Chondrocyte (in vitro differentiated cells): ENCODE measurements at regions not wholly inside any gene's neighbourhood (a gene's known extent, or its start where the extent isn't known, plus 50 kb on each side); places are given as distances from the start of the nearest gene placed in this dataset.
A peak's percentile ranks its signal among the peaks of the same experiment; 100 is the strongest.

Source experiments
- DNase-seq: peaks from one replicate; pipeline ENCODE4 v3.0.0; 2021; ENCODE audit warnings: mixed read lengths, low spot score
- H3K27ac Mint-ChIP-seq: one replicate; pipeline ENCODE4 v1.8.0; 2021; ENCODE audit warnings: mild to moderate bottlenecking, moderate library complexity, mixed read lengths; ENCODE audit not compliant: unreplicated experiment
- H3K27me3 Mint-ChIP-seq: 2 replicates; pipeline ENCODE4 v1.8.0; 2021; ENCODE audit warnings: low read depth, mixed read lengths
- H3K36me3 Mint-ChIP-seq: 2 replicates; pipeline ENCODE4 v1.8.0; 2021; ENCODE audit warnings: low read depth, mixed read lengths
- H3K4me1 Mint-ChIP-seq: 2 replicates; pipeline ENCODE4 v1.8.0; 2021; ENCODE audit warnings: low read depth, mild to moderate bottlenecking, mixed read lengths
- H3K4me3 Mint-ChIP-seq: one replicate; pipeline ENCODE4 v1.8.0; 2021; ENCODE audit warnings: mild to moderate bottlenecking, moderate library complexity, mixed read lengths; ENCODE audit not compliant: unreplicated experiment
- H3K9me3 Mint-ChIP-seq: 2 replicates; pipeline ENCODE4 v1.8.0; 2021; ENCODE audit warnings: low read depth, mixed read lengths
- TF ChIP-seq, protein P1 (sequence below): fragments of 200-600 bp; sonication (generic); IDR thresholded peaks from 2 replicates; pipeline ENCODE4 v1.5.0; 2021; ENCODE audit warnings: antibody characterized with exemption, mild to moderate bottlenecking, moderate library complexity

DNA sequence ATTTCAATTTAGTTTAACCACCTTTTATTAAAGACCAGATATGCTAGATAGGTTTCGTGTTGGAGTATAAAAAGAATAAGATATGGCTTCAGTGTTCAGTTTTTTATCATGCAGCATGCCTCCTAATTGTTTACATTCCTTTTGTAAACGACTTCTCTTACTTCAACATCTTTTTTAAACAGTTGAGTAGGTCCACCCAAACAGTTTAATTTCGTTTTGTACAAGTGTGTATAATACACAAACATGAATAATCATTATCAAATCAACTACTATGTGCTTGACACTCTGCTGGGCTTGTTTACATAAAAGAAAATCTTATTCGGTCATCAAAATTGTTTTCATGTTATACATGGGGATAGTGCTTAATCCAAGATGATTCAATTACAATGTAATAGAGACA, 906.3 kb upstream of the ADGRL4 start:
- H3K4me3 Mint-ChIP-seq = no peak overlapping the region
- no peak for DNase-seq
- no peaks in the 10 kb centered on the region for H3K36me3 Mint-ChIP-seq
- no peaks in the 10 kb centered on the region for H3K4me1 Mint-ChIP-seq
- no peaks in the 10 kb centered on the region for H3K27me3 Mint-ChIP-seq
- peaks cover 11% of the 10 kb centered on the region for H3K9me3 Mint-ChIP-seq
- TF ChIP-seq, protein P1, sequence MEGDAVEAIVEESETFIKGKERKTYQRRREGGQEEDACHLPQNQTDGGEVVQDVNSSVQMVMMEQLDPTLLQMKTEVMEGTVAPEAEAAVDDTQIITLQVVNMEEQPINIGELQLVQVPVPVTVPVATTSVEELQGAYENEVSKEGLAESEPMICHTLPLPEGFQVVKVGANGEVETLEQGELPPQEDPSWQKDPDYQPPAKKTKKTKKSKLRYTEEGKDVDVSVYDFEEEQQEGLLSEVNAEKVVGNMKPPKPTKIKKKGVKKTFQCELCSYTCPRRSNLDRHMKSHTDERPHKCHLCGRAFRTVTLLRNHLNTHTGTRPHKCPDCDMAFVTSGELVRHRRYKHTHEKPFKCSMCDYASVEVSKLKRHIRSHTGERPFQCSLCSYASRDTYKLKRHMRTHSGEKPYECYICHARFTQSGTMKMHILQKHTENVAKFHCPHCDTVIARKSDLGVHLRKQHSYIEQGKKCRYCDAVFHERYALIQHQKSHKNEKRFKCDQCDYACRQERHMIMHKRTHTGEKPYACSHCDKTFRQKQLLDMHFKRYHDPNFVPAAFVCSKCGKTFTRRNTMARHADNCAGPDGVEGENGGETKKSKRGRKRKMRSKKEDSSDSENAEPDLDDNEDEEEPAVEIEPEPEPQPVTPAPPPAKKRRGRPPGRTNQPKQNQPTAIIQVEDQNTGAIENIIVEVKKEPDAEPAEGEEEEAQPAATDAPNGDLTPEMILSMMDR = no peak
- H3K27ac Mint-ChIP-seq = no peak overlapping the region

DNA sequence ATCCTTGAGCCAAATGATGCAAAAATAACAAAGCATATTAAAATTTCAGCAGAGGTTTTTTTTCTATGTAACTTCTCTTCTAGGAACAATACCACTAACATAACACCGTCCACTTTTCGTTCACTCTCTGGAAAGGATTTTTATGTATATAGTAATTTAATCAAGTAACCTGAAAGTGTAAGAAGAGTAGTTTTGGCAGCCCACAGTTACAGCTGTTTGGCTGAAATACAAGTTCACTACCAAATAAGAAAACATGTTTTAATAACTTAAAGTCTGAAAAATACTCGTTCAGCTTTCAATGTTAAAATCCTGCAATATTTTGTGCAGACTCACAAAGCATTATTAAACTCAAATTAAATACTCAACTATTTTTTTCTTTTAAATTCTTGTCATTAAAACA, 896.8 kb upstream of the ADGRL4 start:
- Mint-ChIP-seq H3K4me3 (no peak overlapping the region), H3K9me3 (peaks cover 11% of the 10 kb centered on the region), H3K36me3 (no peaks in the 10 kb centered on the region), H3K4me1 (peaks cover 9% of the 10 kb centered on the region), H3K27me3 (no peaks in the 10 kb centered on the region), H3K27ac (no peak overlapping the region)
- TF ChIP-seq, protein P1 = no peak
- DNase-seq = no peak

DNA sequence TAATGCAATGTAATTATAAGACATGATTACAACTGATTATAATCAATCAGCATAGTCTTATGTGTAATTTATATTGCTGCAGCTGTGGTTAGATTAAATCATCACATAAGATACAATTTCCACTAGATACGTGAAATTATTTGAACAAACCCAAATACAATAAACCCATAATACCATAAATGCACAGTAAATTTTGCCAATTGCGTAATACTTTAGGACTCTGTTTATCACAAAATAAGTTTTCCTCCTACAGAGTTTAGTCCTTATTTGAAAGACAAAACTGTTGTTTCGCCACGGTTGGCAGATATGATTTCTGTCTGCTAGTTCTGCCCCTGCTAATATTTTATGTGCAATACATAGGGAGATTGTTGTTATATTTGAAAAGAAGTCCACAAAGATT, 895.9 kb upstream of the ADGRL4 start:
- no peaks in the 10 kb centered on the region for H3K27me3 Mint-ChIP-seq
- H3K4me1 Mint-ChIP-seq = peaks cover 9% of the 10 kb centered on the region
- H3K9me3 Mint-ChIP-seq = peaks cover 11% of the 10 kb centered on the region
- no peak overlapping the region for H3K27ac Mint-ChIP-seq
- TF ChIP-seq, protein P1 = no peak
- H3K36me3 Mint-ChIP-seq = no peaks in the 10 kb centered on the region
- no peak for DNase-seq
- H3K4me3 Mint-ChIP-seq = no peak overlapping the region

DNA sequence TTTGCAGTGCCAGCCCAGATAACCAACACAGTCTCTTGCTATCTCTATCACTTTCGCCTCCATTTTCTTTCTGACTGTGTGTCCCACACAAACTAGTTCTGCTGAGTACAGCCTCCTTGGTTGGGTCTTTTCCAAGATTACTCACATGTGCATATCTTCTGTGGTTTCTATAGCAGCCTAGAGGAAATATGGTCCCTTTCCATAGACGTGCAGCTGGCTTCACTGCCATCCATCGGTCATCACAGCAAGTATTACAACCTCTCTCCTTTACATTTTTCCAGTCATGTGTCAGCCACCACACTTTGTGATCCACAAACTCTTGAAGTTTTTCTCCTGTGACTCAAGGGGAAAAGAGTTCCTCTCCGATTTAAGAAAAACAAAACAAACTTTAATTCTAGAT, 893.4 kb upstream of the ADGRL4 start:
- Mint-ChIP-seq H3K4me1 (peaks cover 9% of the 10 kb centered on the region), H3K9me3 (peaks cover 5% of the 10 kb centered on the region), H3K27me3 (no peaks in the 10 kb centered on the region), H3K36me3 (no peaks in the 10 kb centered on the region), H3K4me3 (no peak overlapping the region), H3K27ac (peak overlapping the region; percentile 62)
- TF ChIP-seq, protein P1 = peak; percentile 58
- no peak for DNase-seq

DNA sequence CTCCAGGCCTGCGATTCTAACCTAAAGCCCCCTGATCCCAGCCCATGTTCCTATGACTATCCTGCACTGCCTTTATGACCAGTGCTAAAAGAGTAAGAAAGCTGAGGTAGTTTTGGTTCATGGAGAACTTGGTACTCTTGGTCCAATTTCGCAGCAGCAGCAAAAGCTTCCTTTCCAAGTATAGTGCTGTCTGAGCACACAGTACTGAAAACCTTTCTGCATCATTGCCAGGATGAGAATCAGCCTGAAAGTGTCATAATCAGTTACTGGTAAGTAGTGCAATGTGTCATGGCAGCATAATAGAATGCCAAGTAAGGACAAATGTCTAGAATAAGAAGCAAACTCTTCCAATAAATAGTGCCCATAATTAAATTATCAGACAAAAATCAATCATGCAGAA, 889.6 kb upstream of the ADGRL4 start:
- DNase-seq = no peak
- peaks cover 9% of the 10 kb centered on the region for H3K4me1 Mint-ChIP-seq
- no peaks in the 10 kb centered on the region for H3K27me3 Mint-ChIP-seq
- H3K9me3 Mint-ChIP-seq = peaks cover 12% of the 10 kb centered on the region
- H3K27ac Mint-ChIP-seq = no peak overlapping the region
- TF ChIP-seq, protein P1 = no peak
- peaks cover 7% of the 10 kb centered on the region for H3K36me3 Mint-ChIP-seq
- no peak overlapping the region for H3K4me3 Mint-ChIP-seq
